GM12892 (cell line): ENCODE measurements at regions not wholly inside any gene's neighbourhood (a gene's known extent, or its start where the extent isn't known, plus 50 kb on each side); places are given as distances from the start of the nearest gene placed in this dataset.
"Not testable (repeated sequence)": the region's sequence is repeated elsewhere in the genome, so short reads cannot be mapped to it uniquely, and the experiment has no call there.

ENCODE experiments used
- DNase-seq: peaks from one replicate; pipeline ENCODE4 v3.0.0; 2011; ENCODE audit not compliant: insufficient read length
- FAIRE-seq: peaks from 2 replicates; lab custom pipeline; 2011; peaks lifted over from hg19 to GRCh38; lab: Jason Lieb, UNC
- POLR2A ChIP-seq: IDR thresholded peaks from 2 replicates; pipeline ENCODE4 v1.6.1; 2011; ENCODE audit warnings: low read depth, low read length, control low read depth
- POLR2AphosphoS5 ChIP-seq: IDR thresholded peaks from 2 replicates; pipeline ENCODE4 v1.6.1; 2011; ENCODE audit warnings: low read depth, low read length, control low read depth
- TAF1 ChIP-seq: IDR thresholded peaks from 2 replicates; pipeline ENCODE4 v1.6.1; 2011; ENCODE audit warnings: low read depth, mild to moderate bottlenecking, control low read depth, low read length, borderline replicate concordance

DNA sequence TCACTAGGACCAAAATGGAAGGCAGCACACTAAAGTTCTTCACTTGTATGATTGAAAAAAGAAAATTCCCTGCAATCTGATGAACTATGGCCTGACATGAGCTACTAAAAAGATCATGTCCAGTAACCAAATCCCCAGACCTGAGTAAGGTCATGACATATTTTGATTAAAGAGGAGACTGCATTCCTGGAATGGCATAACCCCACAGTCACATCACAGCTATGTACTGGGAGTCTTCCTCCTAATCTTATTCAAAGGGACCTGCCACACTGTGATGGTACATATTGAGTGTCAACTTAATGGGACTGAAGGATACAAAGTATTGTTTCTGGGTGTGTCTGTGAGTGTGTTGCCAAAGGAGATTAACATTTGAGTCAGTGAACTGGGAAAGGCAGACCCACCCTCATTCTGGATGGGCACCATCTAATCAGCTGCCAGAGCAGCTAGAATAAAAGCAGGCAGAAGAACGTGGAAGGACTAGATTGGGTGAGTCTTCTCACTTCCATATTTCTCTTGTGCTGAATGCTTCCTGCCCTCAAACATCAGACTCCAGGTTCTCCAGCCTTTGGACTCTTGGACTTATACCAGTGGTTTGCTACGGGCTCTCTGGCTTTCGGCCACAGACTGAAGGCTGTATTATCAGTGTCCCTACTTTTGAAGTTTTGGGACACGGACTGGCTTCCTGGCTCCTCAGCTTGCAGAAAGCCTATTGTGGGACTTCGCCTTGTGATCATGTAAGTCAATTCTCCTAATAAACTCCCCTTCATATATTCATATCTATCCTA, 345.0 kb downstream of the TMEM38B start:
- TF ChIP-seq POLR2A (no peak), POLR2AphosphoS5 (no peak), TAF1 (no peak)
- DNase-seq, result no peak
- FAIRE-seq, result no peak

- FAIRE-seq, DNase-seq: not testable (repeated sequence)
These were observed 347.6 kb downstream of the TMEM38B start for GRCh38 chr9:106041920-106042319.

DNA sequence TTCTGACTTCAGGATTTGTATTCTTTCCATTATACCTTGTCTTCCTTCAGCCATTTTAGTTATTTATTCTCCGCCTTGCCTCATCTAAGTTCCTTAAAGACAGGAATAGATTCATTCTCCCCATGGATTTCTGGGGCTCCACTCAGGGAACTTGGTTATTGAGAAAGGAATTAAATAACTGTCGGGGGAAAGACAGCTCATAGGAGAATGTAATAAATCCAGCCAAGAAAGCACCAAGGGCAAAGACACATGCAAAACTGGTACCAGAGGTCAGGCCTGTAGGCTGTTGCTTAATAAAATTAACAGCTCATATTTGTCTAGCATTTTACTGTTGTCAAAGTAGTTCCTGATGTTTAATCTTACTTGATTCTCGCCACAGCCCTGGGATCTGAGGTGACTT, 357.2 kb downstream of the TMEM38B start:
- TF ChIP-seq POLR2A (no peak), POLR2AphosphoS5 (no peak), TAF1 (no peak)
- DNase-seq (no peak), FAIRE-seq (no peak)

DNA sequence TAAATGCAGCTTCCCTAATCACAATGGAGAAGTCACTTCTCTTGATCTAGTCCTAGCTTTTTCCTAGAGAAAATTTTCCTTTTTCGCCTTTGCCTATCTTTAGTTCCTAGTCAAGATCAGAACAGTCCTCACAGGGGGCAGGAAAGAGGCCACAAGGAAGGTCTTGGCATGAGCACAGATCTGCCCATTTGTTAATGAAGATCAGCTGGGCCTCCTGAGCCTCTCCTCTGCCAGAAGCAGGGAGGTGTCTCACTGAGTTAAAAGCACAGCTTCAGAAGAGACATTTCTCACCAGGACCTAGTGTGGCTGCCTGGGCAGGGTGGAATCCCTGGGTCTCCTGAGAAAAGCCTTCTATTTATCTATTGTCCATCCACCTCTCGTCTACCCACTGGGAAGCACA, 357.8 kb downstream of the TMEM38B start:
- no peak for TF ChIP-seq TAF1
- TF ChIP-seq POLR2AphosphoS5, result no peak
- no peak for TF ChIP-seq POLR2A
- FAIRE-seq (no peak), DNase-seq (no peak)

DNA sequence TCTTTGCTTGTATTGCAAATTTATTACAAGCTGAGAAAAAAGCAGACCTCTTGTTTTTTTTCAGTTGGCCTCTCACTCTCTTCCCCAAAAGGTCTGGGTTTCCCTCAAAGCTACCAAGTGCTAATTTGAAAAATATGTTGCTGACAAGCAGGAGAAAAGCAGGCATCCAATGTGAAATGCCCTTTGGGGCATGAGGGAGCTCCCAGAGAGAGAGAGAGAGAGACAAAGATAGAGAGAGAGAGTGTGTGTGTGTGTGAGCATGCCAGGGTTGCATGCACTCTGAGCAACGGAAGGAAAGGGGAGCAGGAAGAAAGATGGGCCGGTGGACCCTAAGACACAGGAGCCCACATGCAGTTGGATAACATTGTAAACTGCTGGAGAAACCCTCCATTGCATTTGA, 358.4 kb downstream of the TMEM38B start:
- FAIRE-seq (no peak), DNase-seq (no peak)
- TF ChIP-seq TAF1, result no peak
- TF ChIP-seq POLR2AphosphoS5, result no peak
- TF ChIP-seq POLR2A, result no peak

- FAIRE-seq (no peak), DNase-seq (no peak)
- TF ChIP-seq POLR2A (no peak), TAF1 (no peak), POLR2AphosphoS5 (no peak)
These were observed 362.0 kb downstream of the TMEM38B start for GRCh38 chr9:106056328-106056727.

DNA sequence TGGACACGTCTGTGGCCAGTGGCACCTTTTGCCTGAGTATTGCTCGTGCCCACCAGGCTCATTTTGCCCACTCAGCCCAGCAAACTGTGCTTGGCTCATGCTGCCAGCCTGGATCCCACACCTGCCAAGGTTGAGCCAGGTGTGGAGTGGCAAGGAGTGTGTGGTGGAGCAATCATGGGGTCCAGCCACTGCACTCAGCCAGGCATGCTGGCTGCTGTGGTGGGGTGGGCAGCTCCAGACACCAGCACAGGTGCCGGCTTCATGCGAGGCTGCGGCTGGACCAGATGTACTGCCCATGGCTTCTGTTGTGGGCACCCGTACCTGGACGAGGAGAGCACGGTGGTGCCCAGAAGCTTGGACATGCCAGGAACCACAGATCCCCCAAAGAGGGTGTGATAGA, 364.1 kb downstream of the TMEM38B start:
- TF ChIP-seq TAF1 (no peak), POLR2AphosphoS5 (no peak), POLR2A (no peak)
- no peak for DNase-seq
- no peak for FAIRE-seq

DNA sequence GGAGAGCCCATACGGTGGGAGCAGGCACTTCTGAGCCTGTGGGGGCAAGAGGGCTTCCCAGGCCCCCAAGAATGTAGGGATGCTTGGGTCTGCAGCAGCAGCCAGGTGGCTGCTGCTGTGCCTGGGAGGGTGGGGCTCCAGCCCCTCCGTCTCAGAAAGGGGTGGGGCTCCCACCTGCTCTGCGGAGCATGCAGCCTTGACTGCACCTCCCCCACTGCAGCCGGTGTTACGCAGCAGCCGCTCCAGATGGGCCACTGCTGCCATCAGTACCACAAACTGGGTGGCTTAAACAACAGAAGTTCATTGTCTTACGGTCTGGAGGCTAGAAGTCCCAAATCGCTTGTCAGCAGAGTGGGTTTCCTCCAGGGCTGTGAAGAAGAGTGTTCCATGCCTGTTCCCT, 365.5 kb downstream of the TMEM38B start:
- no peak for FAIRE-seq
- no peak for DNase-seq
- TF ChIP-seq TAF1 (no peak), POLR2A (no peak), POLR2AphosphoS5 (no peak)

GRCh38 chr9:106060885-106061284, 366.5 kb downstream of the TMEM38B start:
- TF ChIP-seq POLR2AphosphoS5 (no peak), TAF1 (no peak), POLR2A (no peak)
- no peak for FAIRE-seq
- no peak for DNase-seq

- no peak for DNase-seq
- TF ChIP-seq POLR2A (no peak), TAF1 (no peak), POLR2AphosphoS5 (no peak)
- no peak for FAIRE-seq
These were observed 367.9 kb downstream of the TMEM38B start for GRCh38 chr9:106062250-106062649.

GRCh38 chr9:106065136-106065535, 370.8 kb downstream of the TMEM38B start:
- no peak for DNase-seq
- TF ChIP-seq POLR2AphosphoS5 (no peak), TAF1 (no peak), POLR2A (no peak)
- no peak for FAIRE-seq

- TF ChIP-seq TAF1 (no peak), POLR2A (no peak), POLR2AphosphoS5 (no peak)
- DNase-seq (no peak), FAIRE-seq (no peak)
These were observed 371.4 kb downstream of the TMEM38B start for GRCh38 chr9:106065579-106066214.

GRCh38 chr9:106066940-106067524, 372.7 kb downstream of the TMEM38B start:
- DNase-seq (no peak), FAIRE-seq (no peak)
- TF ChIP-seq POLR2A (no peak), POLR2AphosphoS5 (no peak), TAF1 (no peak)
